Loucy (cell line): ENCODE measurements at regions not wholly inside any gene's neighbourhood (a gene's known extent, or its start where the extent isn't known, plus 50 kb on each side); places are given as distances from the start of the nearest gene placed in this dataset.

Source experiments
- EZH2phosphoT487 ChIP-seq: fragments of 200-600 bp; IDR thresholded peaks from 2 replicates; pipeline ENCODE4 v1.6.1; 2018; ENCODE audit warnings: antibody characterized with exemption, mild to moderate bottlenecking, moderate library complexity, borderline replicate concordance
- TF ChIP-seq, protein P1 (sequence below): fragments of 200-600 bp; sonication (generic); conservative IDR thresholded peaks from 2 replicates; pipeline ENCODE4 v1.5.1; 2014; ENCODE audit warnings: mild to moderate bottlenecking, antibody characterized with exemption, low read length

DNA sequence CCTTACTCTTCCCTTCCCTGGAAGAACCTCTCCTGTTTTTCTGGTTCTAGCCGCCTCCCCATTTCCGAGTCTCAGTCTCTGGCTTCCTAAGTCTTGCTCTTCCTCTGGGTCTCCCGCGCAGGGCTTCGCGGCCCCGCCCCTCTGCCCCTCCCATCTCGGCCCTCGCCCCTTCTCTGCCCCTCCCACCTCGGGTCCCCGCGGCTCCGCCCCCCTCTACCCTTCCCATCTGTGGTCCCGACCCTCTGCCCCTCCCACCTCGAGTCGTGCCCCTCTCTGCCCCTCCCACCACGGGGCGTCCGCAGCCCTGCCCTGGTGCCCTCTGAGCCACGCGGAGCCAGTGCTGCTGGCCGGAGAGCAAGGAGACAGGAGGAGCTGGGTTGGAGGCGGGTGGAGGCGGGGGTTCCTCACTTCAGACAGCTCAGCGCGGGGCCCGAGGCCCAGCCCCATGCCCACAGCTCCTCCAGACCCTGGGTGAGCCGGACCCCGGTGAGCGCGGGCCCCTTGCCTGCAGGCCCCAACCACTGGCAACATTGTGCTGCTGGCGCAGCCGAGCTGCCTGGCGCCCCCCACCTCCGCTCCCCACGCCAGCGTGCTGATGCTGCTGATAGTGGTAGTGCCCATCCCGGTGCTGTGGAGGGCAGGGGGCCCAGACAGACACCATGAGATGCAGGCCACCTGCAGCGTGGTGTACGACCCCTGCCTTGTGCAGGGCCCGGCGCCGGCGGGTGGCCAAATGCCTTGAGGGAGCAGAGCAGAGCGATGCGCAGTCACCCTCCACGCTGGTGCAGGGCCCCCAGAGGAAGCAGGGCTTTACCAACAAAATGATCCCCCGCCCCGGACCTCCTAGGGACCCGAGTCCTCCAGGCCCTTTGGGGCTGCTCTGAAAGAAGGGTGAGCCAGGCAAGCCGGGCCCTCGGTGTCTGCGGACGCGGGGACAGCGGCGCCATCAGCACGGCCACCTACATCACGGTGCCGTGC, 2115.3 kb downstream of the TP53TG3F start:
- TF ChIP-seq, protein P1, sequence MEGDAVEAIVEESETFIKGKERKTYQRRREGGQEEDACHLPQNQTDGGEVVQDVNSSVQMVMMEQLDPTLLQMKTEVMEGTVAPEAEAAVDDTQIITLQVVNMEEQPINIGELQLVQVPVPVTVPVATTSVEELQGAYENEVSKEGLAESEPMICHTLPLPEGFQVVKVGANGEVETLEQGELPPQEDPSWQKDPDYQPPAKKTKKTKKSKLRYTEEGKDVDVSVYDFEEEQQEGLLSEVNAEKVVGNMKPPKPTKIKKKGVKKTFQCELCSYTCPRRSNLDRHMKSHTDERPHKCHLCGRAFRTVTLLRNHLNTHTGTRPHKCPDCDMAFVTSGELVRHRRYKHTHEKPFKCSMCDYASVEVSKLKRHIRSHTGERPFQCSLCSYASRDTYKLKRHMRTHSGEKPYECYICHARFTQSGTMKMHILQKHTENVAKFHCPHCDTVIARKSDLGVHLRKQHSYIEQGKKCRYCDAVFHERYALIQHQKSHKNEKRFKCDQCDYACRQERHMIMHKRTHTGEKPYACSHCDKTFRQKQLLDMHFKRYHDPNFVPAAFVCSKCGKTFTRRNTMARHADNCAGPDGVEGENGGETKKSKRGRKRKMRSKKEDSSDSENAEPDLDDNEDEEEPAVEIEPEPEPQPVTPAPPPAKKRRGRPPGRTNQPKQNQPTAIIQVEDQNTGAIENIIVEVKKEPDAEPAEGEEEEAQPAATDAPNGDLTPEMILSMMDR = no peak
- no peak for TF ChIP-seq EZH2phosphoT487
